Hepatocyte (in vitro differentiated cells): ENCODE measurements at regions not wholly inside any gene's neighbourhood (a gene's known extent, or its start where the extent isn't known, plus 50 kb on each side); places are given as distances from the start of the nearest gene placed in this dataset.

Experiments used
- DNase-seq: peaks from one replicate; pipeline ENCODE4 v3.0.0-alpha.2; 2016; ENCODE audit warnings: low spot score
- H2AFZ ChIP-seq: fragments of 200-600 bp; sonication (generic); 2 replicates; pipeline ENCODE4 v1.6.0; 2016; ENCODE audit warnings: antibody characterized with exemption, mild to moderate bottlenecking
- H3K27ac ChIP-seq: fragments of 200-600 bp; sonication (generic); 2 replicates; pipeline ENCODE4 v1.5.1; 2016; ENCODE audit warnings: mild to moderate bottlenecking
- H3K27me3 ChIP-seq: fragments of 200-600 bp; sonication (generic); 2 replicates; pipeline ENCODE4 v1.6.1; 2016
- H3K36me3 ChIP-seq: fragments of 200-600 bp; sonication (generic); replicated peaks from 2 replicates; pipeline ENCODE4 v1.5.1; 2016; ENCODE audit warnings: low read depth; ENCODE audit not compliant: insufficient read depth
- H3K4me1 ChIP-seq: fragments of 200-600 bp; sonication (generic); 2 replicates; pipeline ENCODE4 v1.5.1; 2016; ENCODE audit warnings: mild to moderate bottlenecking, moderate library complexity; ENCODE audit not compliant: insufficient read depth
- H3K4me2 ChIP-seq: fragments of 200-600 bp; sonication (generic); 2 replicates; pipeline ENCODE4 v1.6.0; 2016
- H3K4me3 ChIP-seq: fragments of 200-600 bp; sonication (generic); 2 replicates; pipeline ENCODE4 v1.5.1; 2016; ENCODE audit warnings: mild to moderate bottlenecking
- H3K79me2 ChIP-seq: fragments of 200-600 bp; sonication (generic); 2 replicates; pipeline ENCODE4 v1.6.0; 2017; ENCODE audit warnings: mild to moderate bottlenecking
- H3K9me2 ChIP-seq: fragments of 200-600 bp; sonication (generic); replicated peaks from 2 replicates; pipeline ENCODE4 v1.6.0; 2017; ENCODE audit warnings: mild to moderate bottlenecking; ENCODE audit not compliant: insufficient read depth
- H3K9me3 ChIP-seq: fragments of 200-600 bp; sonication (generic); 2 replicates; pipeline ENCODE4 v1.5.1; 2016; ENCODE audit warnings: low read depth, mild to moderate bottlenecking
- H4K20me1 ChIP-seq: fragments of 200-600 bp; sonication (generic); 2 replicates; pipeline ENCODE4 v1.6.0; 2016; ENCODE audit warnings: mild to moderate bottlenecking; ENCODE audit not compliant: insufficient read depth, poor library complexity, severe bottlenecking
- CTCF ChIP-seq: fragments of 200-600 bp; sonication (generic); IDR thresholded peaks from 2 replicates; pipeline ENCODE4 v1.5.1; 2016; ENCODE audit warnings: antibody characterized with exemption, mild to moderate bottlenecking; ENCODE audit not compliant: poor library complexity
- EZH2 ChIP-seq: fragments of 200-600 bp; sonication (generic); IDR thresholded peaks from 2 replicates; pipeline ENCODE4 v1.6.1; 2016; ENCODE audit warnings: antibody characterized with exemption, mild to moderate bottlenecking, borderline replicate concordance
- EZH2phosphoT487 ChIP-seq: fragments of 200-600 bp; sonication (generic); IDR thresholded peaks from one replicate; pipeline ENCODE4 v1.6.1; 2018; ENCODE audit warnings: antibody characterized with exemption, mild to moderate bottlenecking, low read depth, moderate library complexity; ENCODE audit not compliant: unreplicated experiment, severe bottlenecking
- WGBS: methylation state at CpG from one replicate; pipeline ENCODE4 v1.1.6; 2016; ENCODE audit warnings: low lambda C conversion rate; ENCODE audit errors: missing lambda C conversion rate; 5-methylcytosine and 5-hydroxymethylcytosine counted together

GRCh38 chr4:92231511-92231910 lies 72.3 kb upstream of the GRID2 start:
- no peak overlapping the region for H3K4me3 ChIP-seq
- no peak overlapping the region for H3K27ac ChIP-seq
- 74% methylated on average over 1 of the region's 1 CpG for WGBS
- peaks cover 6% of the 10 kb centered on the region for H3K4me1 ChIP-seq
- H3K9me2 ChIP-seq: no peaks in the 10 kb centered on the region
- DNase-seq: no peak
- H3K27me3 ChIP-seq: no peaks in the 10 kb centered on the region
- TF ChIP-seq EZH2 (no peak), EZH2phosphoT487 (no peak), CTCF (no peak)
- no peaks in the 10 kb centered on the region for H3K36me3 ChIP-seq
- H3K4me2 ChIP-seq: no peak overlapping the region
- no peak overlapping the region for H2AFZ ChIP-seq
- no peaks in the 10 kb centered on the region for H3K9me3 ChIP-seq
- H4K20me1 ChIP-seq: no peaks in the 10 kb centered on the region
- H3K79me2 ChIP-seq: no peaks in the 10 kb centered on the region

GRCh38 chr4:92232566-92232965 lies 71.2 kb upstream of the GRID2 start:
- no peaks in the 10 kb centered on the region for H3K9me3 ChIP-seq
- no peak overlapping the region for H2AFZ ChIP-seq

GRCh38 chr4:92234393-92235176 lies 69.2 kb upstream of the GRID2 start:
- Histone ChIP-seq H3K4me2 (no peak overlapping the region), H3K9me3 (no peaks in the 10 kb centered on the region), H3K4me1 (peaks cover 6% of the 10 kb centered on the region), H4K20me1 (no peaks in the 10 kb centered on the region), H2AFZ (no peak overlapping the region), H3K4me3 (no peak overlapping the region), H3K27me3 (no peaks in the 10 kb centered on the region), H3K79me2 (no peaks in the 10 kb centered on the region), H3K9me2 (no peaks in the 10 kb centered on the region), H3K27ac (no peak overlapping the region), H3K36me3 (no peaks in the 10 kb centered on the region)
- DNase-seq: peak; percentile 59
- 59% methylated on average over 4 of the region's 4 CpGs for WGBS
- TF ChIP-seq CTCF: no peak
- no peak for TF ChIP-seq EZH2
- no peak for TF ChIP-seq EZH2phosphoT487

More at GRCh38 chr4:92232566-92232965, 71.2 kb upstream of the GRID2 start:
- Histone ChIP-seq H3K9me2 (no peaks in the 10 kb centered on the region), H3K4me1 (peaks cover 6% of the 10 kb centered on the region), H3K27ac (no peak overlapping the region), H3K79me2 (no peaks in the 10 kb centered on the region), H3K4me3 (no peak overlapping the region), H3K4me2 (no peak overlapping the region), H4K20me1 (no peaks in the 10 kb centered on the region), H3K27me3 (no peaks in the 10 kb centered on the region), H3K36me3 (no peaks in the 10 kb centered on the region)
- TF ChIP-seq EZH2 (no peak), EZH2phosphoT487 (no peak), CTCF (no peak)
- DNase-seq: no peak
